HEK293T (cell line): ENCODE measurements at regions not wholly inside any gene's neighbourhood (a gene's known extent, or its start where the extent isn't known, plus 50 kb on each side); places are given as distances from the start of the nearest gene placed in this dataset.

Source experiments
- BHLHE40 ChIP-seq: fragments of 450-650 bp; IDR thresholded peaks from 2 replicates; pipeline ENCODE4 v1.6.1; 2016; ENCODE audit warnings: mild to moderate bottlenecking, moderate library complexity, borderline replicate concordance
- FOXA1 ChIP-seq: fragments of 450-650 bp; IDR thresholded peaks from 2 replicates; pipeline ENCODE4 v1.6.1; 2016; ENCODE audit warnings: mild to moderate bottlenecking
- FOXK2 ChIP-seq: fragments of 450-650 bp; IDR thresholded peaks from 2 replicates; pipeline ENCODE4 v1.6.1; 2016; ENCODE audit warnings: mild to moderate bottlenecking
- FOXM1 ChIP-seq: fragments of 450-650 bp; IDR thresholded peaks from 2 replicates; pipeline ENCODE4 v1.6.1; 2017; ENCODE audit warnings: mild to moderate bottlenecking, borderline replicate concordance
- L3MBTL2 ChIP-seq: fragments of 450-650 bp; conservative IDR thresholded peaks from 2 replicates; pipeline ENCODE4 v1.6.1; 2016; ENCODE audit warnings: mild to moderate bottlenecking
- PKNOX1 ChIP-seq: fragments of 450-650 bp; IDR thresholded peaks from 2 replicates; pipeline ENCODE4 v1.6.1; 2016
- TARDBP ChIP-seq: fragments of 450-650 bp; IDR thresholded peaks from 2 replicates; pipeline ENCODE4 v1.6.1; 2016
- ZNF384 ChIP-seq: fragments of 450-650 bp; IDR thresholded peaks from 2 replicates; pipeline ENCODE4 v1.6.1; 2016

- TF ChIP-seq L3MBTL2, result no peak
- TF ChIP-seq FOXA1, result no peak
- TF ChIP-seq FOXM1, result no peak
- no peak for TF ChIP-seq TARDBP
- TF ChIP-seq BHLHE40, result no peak
- no peak for TF ChIP-seq ZNF384
- peak; percentile 14; the same call in 1 of the 2 replicates for TF ChIP-seq PKNOX1
- TF ChIP-seq FOXK2, result no peak
Observed at GRCh38 chr15:93144463-93145236, 55.6 kb upstream of the RGMA start.
